Loucy (cell line): ENCODE measurements at regions not wholly inside any gene's neighbourhood (a gene's known extent, or its start where the extent isn't known, plus 50 kb on each side); places are given as distances from the start of the nearest gene placed in this dataset.

ENCODE experiments used
- EZH2phosphoT487 ChIP-seq: fragments of 200-600 bp; IDR thresholded peaks from 2 replicates; pipeline ENCODE4 v1.6.1; 2018; ENCODE audit warnings: antibody characterized with exemption, mild to moderate bottlenecking, moderate library complexity, borderline replicate concordance
- TF ChIP-seq, protein P1 (sequence below): fragments of 200-600 bp; sonication (generic); conservative IDR thresholded peaks from 2 replicates; pipeline ENCODE4 v1.5.1; 2014; ENCODE audit warnings: mild to moderate bottlenecking, antibody characterized with exemption, low read length

DNA sequence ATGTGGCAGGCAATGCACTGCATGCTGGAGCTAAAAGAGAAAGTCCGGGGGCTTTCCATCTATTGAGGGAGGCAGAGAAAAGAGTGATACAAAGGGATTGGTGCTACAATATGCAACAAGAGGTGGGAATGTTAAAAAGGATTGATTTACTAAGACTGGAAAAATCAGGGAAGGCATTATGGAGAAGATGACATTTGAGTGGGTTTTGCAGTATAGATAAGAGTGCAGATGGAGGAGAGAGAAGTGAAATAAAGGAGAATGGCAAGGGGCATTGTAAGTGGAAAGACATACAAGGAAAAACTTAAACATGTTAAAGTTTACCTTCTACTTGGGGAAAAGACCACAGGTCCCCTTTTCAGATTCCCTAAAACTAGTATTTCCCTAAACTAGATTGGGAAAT, 399.4 kb downstream of the KCNRG start:
- TF ChIP-seq, protein P1, sequence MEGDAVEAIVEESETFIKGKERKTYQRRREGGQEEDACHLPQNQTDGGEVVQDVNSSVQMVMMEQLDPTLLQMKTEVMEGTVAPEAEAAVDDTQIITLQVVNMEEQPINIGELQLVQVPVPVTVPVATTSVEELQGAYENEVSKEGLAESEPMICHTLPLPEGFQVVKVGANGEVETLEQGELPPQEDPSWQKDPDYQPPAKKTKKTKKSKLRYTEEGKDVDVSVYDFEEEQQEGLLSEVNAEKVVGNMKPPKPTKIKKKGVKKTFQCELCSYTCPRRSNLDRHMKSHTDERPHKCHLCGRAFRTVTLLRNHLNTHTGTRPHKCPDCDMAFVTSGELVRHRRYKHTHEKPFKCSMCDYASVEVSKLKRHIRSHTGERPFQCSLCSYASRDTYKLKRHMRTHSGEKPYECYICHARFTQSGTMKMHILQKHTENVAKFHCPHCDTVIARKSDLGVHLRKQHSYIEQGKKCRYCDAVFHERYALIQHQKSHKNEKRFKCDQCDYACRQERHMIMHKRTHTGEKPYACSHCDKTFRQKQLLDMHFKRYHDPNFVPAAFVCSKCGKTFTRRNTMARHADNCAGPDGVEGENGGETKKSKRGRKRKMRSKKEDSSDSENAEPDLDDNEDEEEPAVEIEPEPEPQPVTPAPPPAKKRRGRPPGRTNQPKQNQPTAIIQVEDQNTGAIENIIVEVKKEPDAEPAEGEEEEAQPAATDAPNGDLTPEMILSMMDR = no peak
- no peak for TF ChIP-seq EZH2phosphoT487
